ENCODE measurements at regions not wholly inside any gene's neighbourhood (a gene's known extent, or its start where the extent isn't known, plus 50 kb on each side); places are given as distances from the start of the nearest gene placed in this dataset.

- ATAC-seq (no peak), DNase-seq (no peak)
- no peaks in the 10 kb centered on the region for H3K36me3 ChIP-seq
- intact Hi-C loops (cut with DNase I; ENCODE audit: low total_unique reads) (no loop called here), in situ Hi-C loops (cut with MboI; ENCODE audit: low sequenced_read_pairs in 4 of 4) (no loop called here)
- H3K4me1 ChIP-seq = no peaks in the 10 kb centered on the region
- no peaks in the 10 kb centered on the region for H3K27me3 ChIP-seq
- no peaks in the 10 kb centered on the region for H3K9me3 ChIP-seq
- TF ChIP-seq CTCF (IDR thresholded peaks at IDR 0.05 in 4 of 5, conservative IDR thresholded peaks at IDR 0.05 in 1 of 5) = no peak
- no peak for TF ChIP-seq POLR2A (IDR thresholded peaks at IDR 0.05)
- no peak overlapping the region for H3K4me3 ChIP-seq
- H3K27ac ChIP-seq = no peak overlapping the region
Measured at GRCh38 chr4:123216946-123217345, 179.6 kb upstream of the SPRY1 start.

GRCh38 chr4:123217664-123218063 is 178.9 kb upstream of the SPRY1 start:
- intact Hi-C loops (cut with DNase I; ENCODE audit: low total_unique reads) (no loop called here), in situ Hi-C loops (cut with MboI; ENCODE audit: low sequenced_read_pairs in 4 of 4) (no loop called here)
- DNase-seq = no peak
- Histone ChIP-seq H3K27me3 (no peaks in the 10 kb centered on the region), H3K4me1 (no peaks in the 10 kb centered on the region), H3K4me3 (no peak overlapping the region), H3K27ac (no peak overlapping the region), H3K9me3 (no peaks in the 10 kb centered on the region), H3K36me3 (no peaks in the 10 kb centered on the region)
- no peak for ATAC-seq
- no peak for TF ChIP-seq POLR2A (IDR thresholded peaks at IDR 0.05)
- no peak for TF ChIP-seq CTCF (IDR thresholded peaks at IDR 0.05 in 4 of 5, conservative IDR thresholded peaks at IDR 0.05 in 1 of 5)

- ATAC-seq (no peak), DNase-seq (no peak)
- Histone ChIP-seq H3K27ac (no peak overlapping the region), H3K36me3 (no peaks in the 10 kb centered on the region), H3K27me3 (no peaks in the 10 kb centered on the region), H3K9me3 (no peaks in the 10 kb centered on the region), H3K4me3 (no peak overlapping the region), H3K4me1 (no peaks in the 10 kb centered on the region)
- intact Hi-C loops (cut with DNase I; ENCODE audit: low total_unique reads) (no loop called here), in situ Hi-C loops (cut with MboI; ENCODE audit: low sequenced_read_pairs in 4 of 4) (no loop called here)
- TF ChIP-seq POLR2A (IDR thresholded peaks at IDR 0.05) (no peak), CTCF (IDR thresholded peaks at IDR 0.05 in 4 of 5, conservative IDR thresholded peaks at IDR 0.05 in 1 of 5) (no peak)
Measured at GRCh38 chr4:123218981-123219380, 177.6 kb upstream of the SPRY1 start.

- Histone ChIP-seq H3K27ac (no peak overlapping the region), H3K9me3 (no peaks in the 10 kb centered on the region), H3K27me3 (no peaks in the 10 kb centered on the region), H3K4me1 (no peaks in the 10 kb centered on the region), H3K36me3 (no peaks in the 10 kb centered on the region), H3K4me3 (no peak overlapping the region)
- intact Hi-C loops (cut with DNase I; ENCODE audit: low total_unique reads) = no loop called here
- no peak for DNase-seq
- in situ Hi-C loops (cut with MboI; ENCODE audit: low sequenced_read_pairs in 4 of 4) = no loop called here
- TF ChIP-seq POLR2A (IDR thresholded peaks at IDR 0.05) = no peak
- no peak for TF ChIP-seq CTCF (IDR thresholded peaks at IDR 0.05 in 4 of 5, conservative IDR thresholded peaks at IDR 0.05 in 1 of 5)
- ATAC-seq = no peak
Measured at GRCh38 chr4:123229286-123229685, 167.3 kb upstream of the SPRY1 start.

GRCh38 chr4:123230061-123230460 is 166.5 kb upstream of the SPRY1 start:
- intact Hi-C loops (cut with DNase I; ENCODE audit: low total_unique reads) = no loop called here
- H3K4me3 ChIP-seq = no peak overlapping the region
- no peaks in the 10 kb centered on the region for H3K36me3 ChIP-seq
- no peak for ATAC-seq
- no peak overlapping the region for H3K27ac ChIP-seq
- no peaks in the 10 kb centered on the region for H3K4me1 ChIP-seq
- no peaks in the 10 kb centered on the region for H3K27me3 ChIP-seq
- TF ChIP-seq POLR2A (IDR thresholded peaks at IDR 0.05) (no peak), CTCF (IDR thresholded peaks at IDR 0.05 in 4 of 5, conservative IDR thresholded peaks at IDR 0.05 in 1 of 5) (no peak)
- no peaks in the 10 kb centered on the region for H3K9me3 ChIP-seq
- in situ Hi-C loops (cut with MboI; ENCODE audit: low sequenced_read_pairs in 4 of 4) = no loop called here
- DNase-seq = no peak

Data from gastrocnemius medialis (tissue), 4 donors.